ENCODE measurements at regions not wholly inside any gene's neighbourhood (a gene's known extent, or its start where the extent isn't known, plus 50 kb on each side); places are given as distances from the start of the nearest gene placed in this dataset.

GRCh38 chr9:91038483-91039124 is 237.0 kb downstream of the SYK start:
- intact Hi-C loops (cut with micrococcal nuclease; ENCODE audit: unreplicated experiment) = loop anchor here (10.0 kb wide), 2 partner anchors 156 to 636 kb away; no protein-coding TSS in a partner anchor
- Mint-ChIP-seq H3K27ac (ENCODE audit: unreplicated experiment) (peak overlapping the region; percentile 90), H3K9me3 (ENCODE audit: low read depth, unreplicated experiment) (no peaks in the 10 kb centered on the region), H3K4me1 (ENCODE audit: low read depth, unreplicated experiment) (peaks cover 32% of the 10 kb centered on the region), H3K27me3 (ENCODE audit: unreplicated experiment) (no peaks in the 10 kb centered on the region), H3K4me3 (ENCODE audit: low read depth, unreplicated experiment) (peak overlapping the region; percentile 40), H3K36me3 (ENCODE audit: insufficient read depth, unreplicated experiment) (peaks cover 10% of the 10 kb centered on the region)
- no TSS peak for BruUV-seq (replicated peaks)
- TF ChIP-seq CTCF (IDR thresholded peaks at IDR 0.05; ENCODE audit: unreplicated experiment) = no peak
- DNase-seq = no peak
- CTCF ChIA-PET = interaction anchor here (1.7 kb wide), 1 partner anchor 51 kb away, joined by 3 read pairs; no protein-coding TSS in a partner anchor

- H3K27me3 Mint-ChIP-seq (ENCODE audit: unreplicated experiment) = peaks cover 3% of the 10 kb centered on the region
- intact Hi-C loops (cut with micrococcal nuclease; ENCODE audit: unreplicated experiment) = loop anchor here (10.0 kb wide), 2 partner anchors 156 to 636 kb away; no protein-coding TSS in a partner anchor
- no peak for TF ChIP-seq CTCF (IDR thresholded peaks at IDR 0.05; ENCODE audit: unreplicated experiment)
- H3K9me3 Mint-ChIP-seq (ENCODE audit: low read depth, unreplicated experiment) = no peaks in the 10 kb centered on the region
- peaks cover 10% of the 10 kb centered on the region for H3K36me3 Mint-ChIP-seq (ENCODE audit: insufficient read depth, unreplicated experiment)
- CTCF ChIA-PET = no interaction called here
- H3K27ac Mint-ChIP-seq (ENCODE audit: unreplicated experiment) = no peak overlapping the region
- BruUV-seq (replicated peaks) = no TSS peak
- DNase-seq = no peak
- no peak overlapping the region for H3K4me3 Mint-ChIP-seq (ENCODE audit: low read depth, unreplicated experiment)
- peaks cover 31% of the 10 kb centered on the region for H3K4me1 Mint-ChIP-seq (ENCODE audit: low read depth, unreplicated experiment)
Measured at GRCh38 chr9:91039125-91039834, 237.7 kb downstream of the SYK start.

- DNase-seq = no peak
- no TSS peak for BruUV-seq (replicated peaks)
- CTCF ChIA-PET = no interaction called here
- intact Hi-C loops (cut with micrococcal nuclease; ENCODE audit: unreplicated experiment) = loop anchor here (10.0 kb wide), 2 partner anchors 155 to 635 kb away; no protein-coding TSS in a partner anchor
- peaks cover 8% of the 10 kb centered on the region for H3K27me3 Mint-ChIP-seq (ENCODE audit: unreplicated experiment)
- peaks cover 26% of the 10 kb centered on the region for H3K4me1 Mint-ChIP-seq (ENCODE audit: low read depth, unreplicated experiment)
- no peak overlapping the region for H3K27ac Mint-ChIP-seq (ENCODE audit: unreplicated experiment)
- no peak for TF ChIP-seq CTCF (IDR thresholded peaks at IDR 0.05; ENCODE audit: unreplicated experiment)
- H3K9me3 Mint-ChIP-seq (ENCODE audit: low read depth, unreplicated experiment) = no peaks in the 10 kb centered on the region
- peaks cover 10% of the 10 kb centered on the region for H3K36me3 Mint-ChIP-seq (ENCODE audit: insufficient read depth, unreplicated experiment)
- H3K4me3 Mint-ChIP-seq (ENCODE audit: low read depth, unreplicated experiment) = no peak overlapping the region
Measured at GRCh38 chr9:91039835-91040140, 238.2 kb downstream of the SYK start.

- H3K9me3 Mint-ChIP-seq (ENCODE audit: low read depth, unreplicated experiment) = no peaks in the 10 kb centered on the region
- H3K36me3 Mint-ChIP-seq (ENCODE audit: insufficient read depth, unreplicated experiment) = peaks cover 10% of the 10 kb centered on the region
- BruUV-seq (replicated peaks) = no TSS peak
- H3K4me1 Mint-ChIP-seq (ENCODE audit: low read depth, unreplicated experiment) = peaks cover 24% of the 10 kb centered on the region
- H3K27ac Mint-ChIP-seq (ENCODE audit: unreplicated experiment) = no peak overlapping the region
- CTCF ChIA-PET = no interaction called here
- H3K27me3 Mint-ChIP-seq (ENCODE audit: unreplicated experiment) = peaks cover 8% of the 10 kb centered on the region
- no peak for DNase-seq
- H3K4me3 Mint-ChIP-seq (ENCODE audit: low read depth, unreplicated experiment) = no peak overlapping the region
- intact Hi-C loops (cut with micrococcal nuclease; ENCODE audit: unreplicated experiment) = no loop called here
- no peak for TF ChIP-seq CTCF (IDR thresholded peaks at IDR 0.05; ENCODE audit: unreplicated experiment)
Measured at GRCh38 chr9:91040371-91041215, 239.0 kb downstream of the SYK start.

Data from Calu3 (cell line).